ENCODE measurements at regions not wholly inside any gene's neighbourhood (a gene's known extent, or its start where the extent isn't known, plus 50 kb on each side); places are given as distances from the start of the nearest gene placed in this dataset.
A peak's percentile ranks its signal among the peaks of the same experiment; 100 is the strongest.

DNA sequence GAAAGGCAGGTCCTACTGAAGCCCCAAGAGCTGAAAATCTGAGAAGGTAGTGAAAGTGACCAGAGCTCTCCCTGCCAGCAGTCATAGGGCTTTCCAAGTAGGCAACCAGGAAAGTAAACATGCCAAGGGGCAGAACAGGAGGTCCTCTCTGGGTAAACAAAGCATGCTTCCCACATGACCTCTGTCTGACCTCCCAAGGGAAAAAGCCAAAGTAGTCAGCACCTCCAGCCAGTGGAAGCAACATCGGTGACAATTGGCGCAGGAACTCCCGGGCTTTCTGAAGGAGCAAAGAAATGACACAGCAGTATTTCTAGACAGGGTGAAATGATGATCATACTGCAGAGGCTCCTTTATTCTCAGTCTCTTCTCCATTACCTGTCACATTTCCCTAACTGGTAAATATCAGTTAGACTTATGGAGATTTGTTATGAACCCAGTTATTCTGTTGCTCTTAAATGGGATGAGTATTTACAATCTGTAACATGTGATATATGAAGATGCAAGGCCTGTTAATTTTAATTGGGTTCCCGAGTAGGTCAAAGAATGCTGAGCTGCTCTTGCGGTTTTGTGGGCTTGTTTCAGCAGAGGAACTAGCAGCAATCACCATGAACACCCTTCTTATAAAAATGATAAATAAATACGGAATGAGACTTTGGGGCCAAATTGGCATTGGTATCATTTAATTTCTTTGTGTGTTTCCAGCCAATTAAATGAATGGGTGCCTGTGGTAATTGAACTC, 321.0 kb downstream of the RND3 start:
- no peaks in the 10 kb centered on the region for H3K79me2 ChIP-seq (ENCODE audit: control insufficient read depth, insufficient read depth, low read length)
- no peak overlapping the region for H3K9ac ChIP-seq (ENCODE audit: control insufficient read depth, extremely low read depth, insufficient read depth, low read length)
- peak overlapping the region; percentile 34 for H3K4me2 ChIP-seq (ENCODE audit: control insufficient read depth, extremely low read depth, insufficient read depth, low read depth, low read length)
- DNase-seq (ENCODE audit: low read depth, low spot score) = no peak
- FAIRE-seq = peak; percentile 5
- no peak overlapping the region for H3K4me3 ChIP-seq (ENCODE audit: control insufficient read depth in 2 of 3, extremely low read depth in 1 of 3, insufficient read depth in 2 of 3, low read depth in 1 of 3, low read length in 3 of 3)
- H3K4me1 ChIP-seq (ENCODE audit: control insufficient read depth, extremely low read depth, insufficient read depth, low read length) = peaks cover 23% of the 10 kb centered on the region
- peak overlapping the region; percentile 58 for H3K27ac ChIP-seq (ENCODE audit: control insufficient read depth, insufficient read depth, low read length)
- peak overlapping the region; percentile 49 for H2AFZ ChIP-seq (ENCODE audit: control insufficient read depth, low read length)
- H3K9me1 ChIP-seq (ENCODE audit: control insufficient read depth, extremely low read depth, insufficient read depth, low read length) = no peaks in the 10 kb centered on the region
- no peak for TF ChIP-seq EZH2 (IDR thresholded peaks at IDR 0.05; ENCODE audit: low read length)
- TF ChIP-seq, protein P1, sequence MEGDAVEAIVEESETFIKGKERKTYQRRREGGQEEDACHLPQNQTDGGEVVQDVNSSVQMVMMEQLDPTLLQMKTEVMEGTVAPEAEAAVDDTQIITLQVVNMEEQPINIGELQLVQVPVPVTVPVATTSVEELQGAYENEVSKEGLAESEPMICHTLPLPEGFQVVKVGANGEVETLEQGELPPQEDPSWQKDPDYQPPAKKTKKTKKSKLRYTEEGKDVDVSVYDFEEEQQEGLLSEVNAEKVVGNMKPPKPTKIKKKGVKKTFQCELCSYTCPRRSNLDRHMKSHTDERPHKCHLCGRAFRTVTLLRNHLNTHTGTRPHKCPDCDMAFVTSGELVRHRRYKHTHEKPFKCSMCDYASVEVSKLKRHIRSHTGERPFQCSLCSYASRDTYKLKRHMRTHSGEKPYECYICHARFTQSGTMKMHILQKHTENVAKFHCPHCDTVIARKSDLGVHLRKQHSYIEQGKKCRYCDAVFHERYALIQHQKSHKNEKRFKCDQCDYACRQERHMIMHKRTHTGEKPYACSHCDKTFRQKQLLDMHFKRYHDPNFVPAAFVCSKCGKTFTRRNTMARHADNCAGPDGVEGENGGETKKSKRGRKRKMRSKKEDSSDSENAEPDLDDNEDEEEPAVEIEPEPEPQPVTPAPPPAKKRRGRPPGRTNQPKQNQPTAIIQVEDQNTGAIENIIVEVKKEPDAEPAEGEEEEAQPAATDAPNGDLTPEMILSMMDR (optimal IDR thresholded peaks at IDR 0.05 in 1 of 3, IDR thresholded peaks at IDR 0.05 in 1 of 3, conservative IDR thresholded peaks at IDR 0.05 in 1 of 3; ENCODE audit: extremely low read depth in 1 of 3, insufficient read depth in 2 of 3, low read length in 3 of 3) = no peak
- H3K9me3 ChIP-seq (ENCODE audit: control insufficient read depth, low read depth, low read length) = no peaks in the 10 kb centered on the region
- dilution Hi-C loops (cut with MboI; ENCODE audit: extremely low pct_ligation_motif_present, low sequenced_read_pairs) = no loop called here
- H3K27me3 ChIP-seq (ENCODE audit: control insufficient read depth, extremely low read depth, insufficient read depth, low read length) = no peaks in the 10 kb centered on the region
- H3K36me3 ChIP-seq (ENCODE audit: control insufficient read depth in 2 of 2, extremely low read depth in 1 of 2, insufficient read depth in 2 of 2, low read length in 2 of 2) = no peaks in the 10 kb centered on the region
- no peaks in the 10 kb centered on the region for H4K20me1 ChIP-seq (ENCODE audit: control insufficient read depth, extremely low read depth, insufficient read depth, low read length)

DNA sequence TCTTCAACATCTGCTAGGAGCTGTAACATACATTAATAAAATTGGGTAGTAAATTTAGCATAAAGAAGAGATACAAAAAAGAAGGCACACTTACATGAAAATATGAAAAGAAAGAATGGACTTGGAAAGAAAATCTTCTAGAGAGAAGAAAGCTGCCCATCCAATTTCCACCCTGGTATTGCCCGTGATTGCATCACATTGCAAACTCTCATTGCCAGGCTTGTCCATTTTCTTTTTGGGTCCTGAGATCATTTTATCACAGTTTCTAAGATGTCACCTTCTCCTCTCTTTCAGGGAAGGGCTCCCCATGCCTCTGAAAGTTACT, 321.5 kb downstream of the RND3 start:
- Histone ChIP-seq H3K4me2 (ENCODE audit: control insufficient read depth, extremely low read depth, insufficient read depth, low read depth, low read length) (peak overlapping the region; percentile 34), H3K27ac (ENCODE audit: control insufficient read depth, insufficient read depth, low read length) (peak overlapping the region; percentile 58), H4K20me1 (ENCODE audit: control insufficient read depth, extremely low read depth, insufficient read depth, low read length) (no peaks in the 10 kb centered on the region), H3K9me1 (ENCODE audit: control insufficient read depth, extremely low read depth, insufficient read depth, low read length) (no peaks in the 10 kb centered on the region), H3K79me2 (ENCODE audit: control insufficient read depth, insufficient read depth, low read length) (no peaks in the 10 kb centered on the region), H2AFZ (ENCODE audit: control insufficient read depth, low read length) (no peak overlapping the region), H3K4me3 (ENCODE audit: control insufficient read depth in 2 of 3, extremely low read depth in 1 of 3, insufficient read depth in 2 of 3, low read depth in 1 of 3, low read length in 3 of 3) (no peak overlapping the region), H3K36me3 (ENCODE audit: control insufficient read depth in 2 of 2, extremely low read depth in 1 of 2, insufficient read depth in 2 of 2, low read length in 2 of 2) (no peaks in the 10 kb centered on the region), H3K9me3 (ENCODE audit: control insufficient read depth, low read depth, low read length) (no peaks in the 10 kb centered on the region), H3K4me1 (ENCODE audit: control insufficient read depth, extremely low read depth, insufficient read depth, low read length) (peaks cover 23% of the 10 kb centered on the region), H3K9ac (ENCODE audit: control insufficient read depth, extremely low read depth, insufficient read depth, low read length) (no peak overlapping the region), H3K27me3 (ENCODE audit: control insufficient read depth, extremely low read depth, insufficient read depth, low read length) (no peaks in the 10 kb centered on the region)
- FAIRE-seq = no peak
- TF ChIP-seq, protein P1 (optimal IDR thresholded peaks at IDR 0.05 in 1 of 3, IDR thresholded peaks at IDR 0.05 in 1 of 3, conservative IDR thresholded peaks at IDR 0.05 in 1 of 3; ENCODE audit: extremely low read depth in 1 of 3, insufficient read depth in 2 of 3, low read length in 3 of 3) = no peak
- no peak for TF ChIP-seq EZH2 (IDR thresholded peaks at IDR 0.05; ENCODE audit: low read length)
- dilution Hi-C loops (cut with MboI; ENCODE audit: extremely low pct_ligation_motif_present, low sequenced_read_pairs) = no loop called here
- DNase-seq (ENCODE audit: low read depth, low spot score) = no peak

Data from keratinocyte (primary cell).